H9 (cell line): ENCODE measurements at regions not wholly inside any gene's neighbourhood (a gene's known extent, or its start where the extent isn't known, plus 50 kb on each side); places are given as distances from the start of the nearest gene placed in this dataset.

Experiments used
- DNase-seq: peaks from one replicate; pipeline ENCODE4 v3.0.0-alpha.2; 2017
- H2AFZ ChIP-seq: one replicate; pipeline ENCODE4 v1.6.1; 2013; ENCODE audit warnings: mild to moderate bottlenecking, low read length, control low read depth, moderate library complexity
- H2AK5ac ChIP-seq: 2 replicates; pipeline ENCODE4 v1.6.1; 2013; ENCODE audit warnings: low read length, control low read depth, mixed read lengths; ENCODE audit not compliant: insufficient read length
- H2BK120ac ChIP-seq: one replicate; pipeline ENCODE4 v1.6.1; 2013; ENCODE audit warnings: low read depth, mild to moderate bottlenecking, low read length, control low read depth, inconsistent platforms; ENCODE audit not compliant: poor library complexity, severe bottlenecking
- H2BK12ac ChIP-seq: 2 replicates; pipeline ENCODE4 v1.6.1; 2013; ENCODE audit warnings: low read length, control low read depth, mixed read lengths, low read depth; ENCODE audit not compliant: insufficient read length
- H2BK15ac ChIP-seq: 2 replicates; pipeline ENCODE4 v1.6.1; 2013; ENCODE audit warnings: low read depth, low read length, control low read depth
- H2BK20ac ChIP-seq: one replicate; pipeline ENCODE4 v1.6.1; 2013; ENCODE audit warnings: low read depth, mild to moderate bottlenecking, low read length, control low read depth, inconsistent platforms; ENCODE audit not compliant: poor library complexity, severe bottlenecking
- H2BK5ac ChIP-seq: 2 replicates; pipeline ENCODE4 v1.6.1; 2013; ENCODE audit warnings: low read length, control low read depth, mixed read lengths; ENCODE audit not compliant: insufficient read length
- H3K14ac ChIP-seq: 2 replicates; pipeline ENCODE4 v1.6.1; 2013; ENCODE audit warnings: low read length, control low read depth; ENCODE audit not compliant: insufficient read depth
- H3K18ac ChIP-seq: 2 replicates; pipeline ENCODE4 v1.6.1; 2013; ENCODE audit warnings: low read depth, mild to moderate bottlenecking, mixed read lengths, low read length, control low read depth; ENCODE audit not compliant: insufficient read length
- H3K23ac ChIP-seq: 2 replicates; pipeline ENCODE4 v1.6.1; 2013; ENCODE audit warnings: low read length, control low read depth, mixed read lengths, low read depth; ENCODE audit not compliant: insufficient read length
- H3K23me2 ChIP-seq: 2 replicates; pipeline ENCODE4 v1.6.1; 2013; ENCODE audit warnings: low read depth, mild to moderate bottlenecking, mixed read lengths, low read length, control low read depth; ENCODE audit not compliant: insufficient read length, poor library complexity, severe bottlenecking
- H3K27ac ChIP-seq: 2 replicates; pipeline ENCODE4 v1.5.1; 2013; ENCODE audit warnings: low read length, control low read depth, mixed read lengths, low read depth; ENCODE audit not compliant: insufficient read length
- H3K27me3 ChIP-seq: 2 replicates; pipeline ENCODE4 v1.6.1; 2013; ENCODE audit warnings: low read length, control low read depth, inconsistent platforms; ENCODE audit not compliant: insufficient read depth
- H3K4ac ChIP-seq: 2 replicates; pipeline ENCODE4 v1.6.1; 2013; ENCODE audit warnings: low read depth, mild to moderate bottlenecking, control low read depth, inconsistent platforms, low read length, moderate library complexity
- H3K4me1 ChIP-seq: 2 replicates; pipeline ENCODE4 v1.6.1; 2013; ENCODE audit warnings: low read length, control low read depth, inconsistent platforms; ENCODE audit not compliant: insufficient read depth
- H3K4me2 ChIP-seq: 2 replicates; pipeline ENCODE4 v1.6.1; 2013; ENCODE audit warnings: low read length, control low read depth, mixed read lengths; ENCODE audit not compliant: insufficient read length, insufficient read depth
- H3K56ac ChIP-seq: 2 replicates; pipeline ENCODE4 v1.6.1; 2013; ENCODE audit warnings: low read depth, mild to moderate bottlenecking, mixed read lengths, low read length, control low read depth; ENCODE audit not compliant: insufficient read length
- H3K79me1 ChIP-seq: 2 replicates; pipeline ENCODE4 v1.6.1; 2013; ENCODE audit warnings: low read depth, mild to moderate bottlenecking, moderate library complexity, low read length, control low read depth, inconsistent platforms; ENCODE audit not compliant: insufficient read depth, poor library complexity, severe bottlenecking
- H3K79me2 ChIP-seq: 2 replicates; pipeline ENCODE4 v1.6.1; 2013; ENCODE audit warnings: low read length, control low read depth, inconsistent platforms; ENCODE audit not compliant: insufficient read depth
- H3K9ac ChIP-seq: 2 replicates; pipeline ENCODE4 v1.6.1; 2013; ENCODE audit warnings: low read length, control low read depth, mixed read lengths; ENCODE audit not compliant: insufficient read length; ENCODE audit errors: extremely low read depth
- H3K9me3 ChIP-seq: one replicate; pipeline ENCODE4 v1.6.1; 2013; ENCODE audit warnings: low read depth, low read length, inconsistent platforms; ENCODE audit not compliant: control insufficient read depth
- H3T11ph ChIP-seq: one replicate; pipeline ENCODE4 v1.6.1; 2013; ENCODE audit warnings: mild to moderate bottlenecking, low read length, control low read depth, inconsistent platforms
- H4K20me1 ChIP-seq: one replicate; pipeline ENCODE4 v1.6.1; 2013; ENCODE audit not compliant: control insufficient read depth, insufficient read length, insufficient read depth
- H4K5ac ChIP-seq: 2 replicates; pipeline ENCODE4 v1.6.1; 2013; ENCODE audit warnings: low read depth, mild to moderate bottlenecking, mixed read lengths, low read length, control low read depth; ENCODE audit not compliant: insufficient read length
- H4K8ac ChIP-seq: replicated peaks from 2 replicates; pipeline ENCODE4 v1.6.1; 2013; ENCODE audit warnings: low read length, control low read depth, mixed read lengths, low read depth; ENCODE audit not compliant: insufficient read length
- H4K91ac ChIP-seq: 2 replicates; pipeline ENCODE4 v1.6.1; 2013; ENCODE audit warnings: low read depth, mild to moderate bottlenecking, moderate library complexity, mixed read lengths, low read length, control low read depth; ENCODE audit not compliant: insufficient read length
- H3K27ac Mint-ChIP-seq, 3 experiments: 2 replicates in 2 of 3; 3 replicates in 1 of 3; pipeline ENCODE4 v1.8.0; 2020 to 2021; ENCODE audit warnings: mixed read lengths in 3 of 3, mild to moderate bottlenecking in 1 of 3, moderate library complexity in 1 of 3
- H3K27me3 Mint-ChIP-seq: 2 replicates; pipeline ENCODE4 v1.8.0; 2021; ENCODE audit warnings: low read depth, mild to moderate bottlenecking, moderate library complexity, mixed read lengths
- H3K36me3 Mint-ChIP-seq, 3 experiments: 2 replicates in 2 of 3; 3 replicates in 1 of 3; pipeline ENCODE4 v1.8.0; 2020 to 2021; ENCODE audit warnings: low read depth in 3 of 3, mixed read lengths in 3 of 3; ENCODE audit not compliant: insufficient read depth in 1 of 3
- H3K4me1 Mint-ChIP-seq, 2 experiments: 2 replicates each; pipeline ENCODE4 v1.8.0; 2020; ENCODE audit warnings: mixed read lengths in 2 of 2
- H3K4me3 Mint-ChIP-seq, 2 experiments: 2 replicates in 1 of 2; 3 replicates in 1 of 2; pipeline ENCODE4 v1.8.0; 2020 to 2021; ENCODE audit warnings: mild to moderate bottlenecking in 2 of 2, mixed read lengths in 2 of 2, moderate library complexity in 1 of 2
- H3K9me3 Mint-ChIP-seq, 2 experiments: 2 replicates in 1 of 2; 3 replicates in 1 of 2; pipeline ENCODE4 v1.8.0; 2020; ENCODE audit warnings: mild to moderate bottlenecking in 2 of 2, mixed read lengths in 2 of 2, moderate library complexity in 1 of 2
- CTCF ChIP-seq: fragments of 200-600 bp; sonication (generic); conservative IDR thresholded peaks from 3 replicates; pipeline ENCODE4 v1.8.0; 2021; ENCODE audit warnings: antibody characterized with exemption, mild to moderate bottlenecking
- WGBS: extraction: QIAGEN DNeasy Blood & Tissue Kit; methylation state at CpG from one replicate; pipeline ENCODE4 v1.1.7; 2013; ENCODE audit warnings: missing lambda C conversion rate, low lambda C conversion rate, mixed read lengths; ENCODE audit not compliant: insufficient read length; ENCODE audit errors: extremely low coverage; 5-methylcytosine and 5-hydroxymethylcytosine counted together

- no peak overlapping the region for H2AFZ ChIP-seq
- DNase-seq: no peak
- no peaks in the 10 kb centered on the region for H3K9me3 ChIP-seq
Observed at GRCh38 chr7:113812591-113813255, 106.1 kb downstream of the PPP1R3A start.

More at GRCh38 chr7:113812591-113813255, 106.1 kb downstream of the PPP1R3A start:
- Histone ChIP-seq H3K9ac (no peak overlapping the region), H3K4me1 (no peaks in the 10 kb centered on the region), H3K27me3 (no peaks in the 10 kb centered on the region), H3T11ph (no peak overlapping the region), H2BK5ac (no peak overlapping the region), H3K79me2 (no peaks in the 10 kb centered on the region), H3K79me1 (no peaks in the 10 kb centered on the region), H4K91ac (no peak overlapping the region), H2BK120ac (no peak overlapping the region), H3K18ac (no peak overlapping the region), H3K4me2 (no peak overlapping the region), H2BK20ac (no peak overlapping the region), H4K5ac (no peak overlapping the region), H2AK5ac (no peak overlapping the region), H3K27ac (no peak overlapping the region), H3K14ac (no peak overlapping the region), H3K23ac (no peak overlapping the region), H2BK12ac (no peak overlapping the region), H3K4ac (no peak overlapping the region), H4K8ac (no peak overlapping the region), H4K20me1 (no peaks in the 10 kb centered on the region), H2BK15ac (no peak overlapping the region), H3K56ac (no peak overlapping the region), H3K23me2 (no peaks in the 10 kb centered on the region)
- no peak overlapping the region for H3K27ac Mint-ChIP-seq
- H3K4me3 Mint-ChIP-seq: no peak overlapping the region
- H3K27me3 Mint-ChIP-seq: no peaks in the 10 kb centered on the region
- TF ChIP-seq CTCF: no peak
- H3K4me1 Mint-ChIP-seq: no peaks in the 10 kb centered on the region
- no CpG with 5 or more reads among the region's 3 CpGs for WGBS
- no peaks in the 10 kb centered on the region for H3K36me3 Mint-ChIP-seq
- H3K9me3 Mint-ChIP-seq: no peaks in the 10 kb centered on the region
